AG10803 (cell line): ENCODE measurements at regions not wholly inside any gene's neighbourhood (a gene's known extent, or its start where the extent isn't known, plus 50 kb on each side); places are given as distances from the start of the nearest gene placed in this dataset.

Experiments
- DNase-seq: peaks from one replicate; pipeline ENCODE4 v3.0.0; 2010; ENCODE audit warnings: low read depth
- H3K4me3 ChIP-seq: 2 replicates; pipeline ENCODE4 v1.5.1; 2011; ENCODE audit warnings: mild to moderate bottlenecking, low read length, control low read depth
- TF ChIP-seq, protein P1 (sequence below): conservative IDR thresholded peaks from 2 replicates; pipeline ENCODE4 v1.5.1; 2011; ENCODE audit warnings: mild to moderate bottlenecking, low read length, control low read depth, inconsistent platforms

GRCh38 chr3:181987736-181988135 is 276.0 kb downstream of the SOX2 start:
- no peak for DNase-seq
- H3K4me3 ChIP-seq: no peak overlapping the region
- TF ChIP-seq, protein P1, sequence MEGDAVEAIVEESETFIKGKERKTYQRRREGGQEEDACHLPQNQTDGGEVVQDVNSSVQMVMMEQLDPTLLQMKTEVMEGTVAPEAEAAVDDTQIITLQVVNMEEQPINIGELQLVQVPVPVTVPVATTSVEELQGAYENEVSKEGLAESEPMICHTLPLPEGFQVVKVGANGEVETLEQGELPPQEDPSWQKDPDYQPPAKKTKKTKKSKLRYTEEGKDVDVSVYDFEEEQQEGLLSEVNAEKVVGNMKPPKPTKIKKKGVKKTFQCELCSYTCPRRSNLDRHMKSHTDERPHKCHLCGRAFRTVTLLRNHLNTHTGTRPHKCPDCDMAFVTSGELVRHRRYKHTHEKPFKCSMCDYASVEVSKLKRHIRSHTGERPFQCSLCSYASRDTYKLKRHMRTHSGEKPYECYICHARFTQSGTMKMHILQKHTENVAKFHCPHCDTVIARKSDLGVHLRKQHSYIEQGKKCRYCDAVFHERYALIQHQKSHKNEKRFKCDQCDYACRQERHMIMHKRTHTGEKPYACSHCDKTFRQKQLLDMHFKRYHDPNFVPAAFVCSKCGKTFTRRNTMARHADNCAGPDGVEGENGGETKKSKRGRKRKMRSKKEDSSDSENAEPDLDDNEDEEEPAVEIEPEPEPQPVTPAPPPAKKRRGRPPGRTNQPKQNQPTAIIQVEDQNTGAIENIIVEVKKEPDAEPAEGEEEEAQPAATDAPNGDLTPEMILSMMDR: no peak

DNA sequence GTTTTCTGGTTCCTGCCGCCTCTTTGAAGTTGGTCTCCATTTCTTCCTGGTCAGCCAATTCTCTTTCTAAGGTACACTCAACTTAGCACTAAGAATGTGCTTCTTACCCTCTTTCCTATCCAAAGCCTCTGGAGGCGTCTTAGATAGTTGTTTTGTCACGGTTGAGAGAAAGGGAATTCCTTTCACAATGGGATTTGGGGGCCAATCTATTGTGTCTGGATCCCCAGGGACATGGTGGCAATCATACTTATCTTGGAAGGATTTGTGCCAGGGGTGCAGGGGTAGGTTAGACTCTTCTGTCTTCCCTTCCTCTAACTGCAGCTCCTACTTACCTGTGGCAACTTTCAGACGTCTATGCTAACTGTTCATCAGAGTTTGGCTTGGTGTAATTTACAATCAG is 287.1 kb downstream of the SOX2 start:
- DNase-seq: no peak
- TF ChIP-seq, protein P1: no peak
- no peak overlapping the region for H3K4me3 ChIP-seq

GRCh38 chr3:181999314-181999713 is 287.6 kb downstream of the SOX2 start:
- H3K4me3 ChIP-seq: no peak overlapping the region
- TF ChIP-seq, protein P1: no peak
- DNase-seq: no peak

DNA sequence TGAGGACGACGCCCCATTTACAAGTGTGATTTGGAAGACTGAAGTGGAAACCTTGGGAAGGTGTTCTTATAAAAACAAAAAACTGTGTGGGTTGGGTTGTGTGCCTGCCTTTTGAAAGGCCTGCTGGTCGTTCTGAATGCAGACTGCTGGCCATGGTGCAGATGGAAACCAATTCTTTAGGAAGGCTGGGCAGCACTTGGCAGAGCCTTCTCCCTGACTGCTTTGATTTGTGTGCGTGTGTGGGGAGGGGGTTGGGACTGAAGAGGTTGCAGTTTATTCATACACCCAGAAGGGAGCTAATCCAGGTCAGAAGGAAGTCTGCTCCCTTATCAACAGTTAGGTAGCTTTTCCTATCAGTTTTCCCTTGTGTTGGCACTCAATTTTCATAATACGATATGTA is 288.7 kb downstream of the SOX2 start:
- no peak overlapping the region for H3K4me3 ChIP-seq
- DNase-seq: no peak
- TF ChIP-seq, protein P1: no peak

DNA sequence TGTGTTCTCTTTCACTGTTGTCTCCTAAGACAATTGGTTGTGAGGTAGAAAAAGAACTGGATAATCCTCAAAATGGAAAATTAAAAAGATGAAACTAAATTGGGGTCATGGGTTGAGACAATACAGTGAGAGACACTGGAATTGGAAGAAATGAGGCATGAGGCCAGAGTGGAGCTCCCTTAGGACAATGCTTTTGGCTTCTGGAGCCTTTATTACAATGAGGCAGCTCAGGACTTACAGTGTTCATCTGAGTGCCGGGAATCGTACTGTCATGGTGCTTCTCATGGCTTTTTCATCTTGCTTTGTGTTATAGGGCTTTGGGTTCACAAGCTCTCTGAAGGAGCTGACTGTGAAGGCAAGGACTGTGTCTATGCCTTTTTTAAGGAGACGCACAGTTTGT is 293.5 kb downstream of the SOX2 start:
- TF ChIP-seq, protein P1: no peak
- DNase-seq: no peak
- no peak overlapping the region for H3K4me3 ChIP-seq

- DNase-seq: no peak
- TF ChIP-seq, protein P1: no peak
- H3K4me3 ChIP-seq: no peak overlapping the region
These were observed 294.0 kb downstream of the SOX2 start for GRCh38 chr3:182005701-182006100.

GRCh38 chr3:182006431-182006830 is 294.7 kb downstream of the SOX2 start:
- TF ChIP-seq, protein P1: no peak
- no peak for DNase-seq
- H3K4me3 ChIP-seq: no peak overlapping the region
